Neural progenitor cell (in vitro differentiated cells): ENCODE measurements at regions not wholly inside any gene's neighbourhood (a gene's known extent, or its start where the extent isn't known, plus 50 kb on each side); places are given as distances from the start of the nearest gene placed in this dataset.

Experiments used
- CTCF ChIP-seq: fragments of 200-600 bp; sonication (generic); IDR thresholded peaks from 2 replicates; pipeline ENCODE4 v1.5.1; 2017; ENCODE audit warnings: antibody characterized with exemption, mild to moderate bottlenecking
- EZH2 ChIP-seq: fragments of 200-600 bp; sonication (generic); IDR thresholded peaks from 2 replicates; pipeline ENCODE4 v1.6.1; 2017; ENCODE audit warnings: antibody characterized with exemption, mild to moderate bottlenecking, moderate library complexity

- TF ChIP-seq CTCF (no peak), EZH2 (no peak)
These were observed 113.8 kb downstream of the ZIC5 start for GRCh38 chr13:99857738-99858137.
